Gastroesophageal sphincter (tissue), 3 donors: ENCODE measurements at regions not wholly inside any gene's neighbourhood (a gene's known extent, or its start where the extent isn't known, plus 50 kb on each side); places are given as distances from the start of the nearest gene placed in this dataset.

Experiments used
- CTCF ChIP-seq, 4 experiments: fragments of 200-600 bp in 2 of 4; fragments of 450-650 bp in 2 of 4; sonication (generic) in 1 of 4; IDR thresholded peaks; one replicate each; pipeline ENCODE4 v1.5.1; 2017 to 2019; ENCODE audit warnings: antibody characterized with exemption in 4 of 4, mild to moderate bottlenecking in 2 of 4, moderate library complexity in 2 of 4
- POLR2A ChIP-seq, 2 donors: fragments of 450-650 bp; IDR thresholded peaks; one replicate each; pipeline ENCODE4 v1.6.1; 2017; ENCODE audit warnings: antibody characterized with exemption in 2 of 2, mild to moderate bottlenecking in 2 of 2, moderate library complexity in 1 of 2

- TF ChIP-seq POLR2A (IDR thresholded peaks at IDR 0.05) (no peak), CTCF (IDR thresholded peaks at IDR 0.05) (peak in 1 of 4 experiments; percentile 38)
These were observed 205.6 kb downstream of the VGLL3 start for GRCh38 chr3:86785386-86785785.
